ENCODE measurements at regions not wholly inside any gene's neighbourhood (a gene's known extent, or its start where the extent isn't known, plus 50 kb on each side); places are given as distances from the start of the nearest gene placed in this dataset.
A peak's percentile ranks its signal among the peaks of the same experiment; 100 is the strongest.

- ATAC-seq = peak; percentile 61
- no peak for TF ChIP-seq CTCF (IDR thresholded peaks at IDR 0.05)
Observed at GRCh38 chr2:176852667-176853066, 359.9 kb upstream of the HNRNPA3 start.

GRCh38 chr2:176854062-176854461, 358.5 kb upstream of the HNRNPA3 start:
- TF ChIP-seq CTCF (IDR thresholded peaks at IDR 0.05) = no peak
- DNase-seq = no peak
- no peak for ATAC-seq
- Histone ChIP-seq H3K4me1 (no peaks in the 10 kb centered on the region), H3K27ac (no peak overlapping the region), H3K4me3 (no peak overlapping the region), H3K9me3 (no peaks in the 10 kb centered on the region), H3K36me3 (no peaks in the 10 kb centered on the region), H3K27me3 (no peaks in the 10 kb centered on the region)
- intact Hi-C loops (cut with DNase I) = no loop called here

More at GRCh38 chr2:176852667-176853066, 359.9 kb upstream of the HNRNPA3 start:
- H3K9me3 ChIP-seq = no peaks in the 10 kb centered on the region
- intact Hi-C loops (cut with DNase I) = no loop called here
- H3K27ac ChIP-seq = no peak overlapping the region
- DNase-seq = no peak
- H3K4me3 ChIP-seq = no peak overlapping the region
- H3K4me1 ChIP-seq = no peaks in the 10 kb centered on the region
- no peaks in the 10 kb centered on the region for H3K27me3 ChIP-seq
- no peaks in the 10 kb centered on the region for H3K36me3 ChIP-seq

- no peaks in the 10 kb centered on the region for H3K36me3 ChIP-seq
- no peaks in the 10 kb centered on the region for H3K9me3 ChIP-seq
- H3K27me3 ChIP-seq = no peaks in the 10 kb centered on the region
- no peaks in the 10 kb centered on the region for H3K4me1 ChIP-seq
- no peak overlapping the region for H3K4me3 ChIP-seq
- no peak for ATAC-seq
- no peak overlapping the region for H3K27ac ChIP-seq
- no peak for DNase-seq
- intact Hi-C loops (cut with DNase I) = no loop called here
- TF ChIP-seq CTCF (IDR thresholded peaks at IDR 0.05) = no peak
Observed at GRCh38 chr2:176854878-176855277, 357.7 kb upstream of the HNRNPA3 start.

DNA sequence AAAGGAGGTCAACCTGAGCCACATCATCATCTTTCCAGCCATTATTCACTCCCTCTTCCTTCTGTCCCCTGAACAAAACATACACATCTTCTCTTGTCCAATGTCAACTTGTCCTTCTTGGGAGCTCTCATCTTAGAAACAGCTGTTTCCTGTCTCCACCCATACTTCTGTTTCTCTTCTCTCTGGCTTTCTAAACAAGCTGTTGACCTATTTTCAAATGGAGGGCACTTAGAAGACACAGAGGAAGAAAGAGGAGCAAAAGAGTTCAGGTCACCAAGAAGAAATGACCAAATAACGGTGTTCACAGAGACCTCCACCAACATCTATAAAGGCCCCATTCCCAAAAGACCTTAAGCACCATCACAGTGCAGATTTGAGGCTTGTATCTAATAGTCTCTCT, 355.9 kb upstream of the HNRNPA3 start:
- Histone ChIP-seq H3K4me3 (no peak overlapping the region), H3K27me3 (no peaks in the 10 kb centered on the region), H3K4me1 (no peaks in the 10 kb centered on the region), H3K9me3 (no peaks in the 10 kb centered on the region), H3K27ac (no peak overlapping the region), H3K36me3 (no peaks in the 10 kb centered on the region)
- no peak for DNase-seq
- intact Hi-C loops (cut with DNase I) = no loop called here
- no peak for ATAC-seq
- no peak for TF ChIP-seq CTCF (IDR thresholded peaks at IDR 0.05)

GRCh38 chr2:176865336-176865735, 347.3 kb upstream of the HNRNPA3 start:
- Histone ChIP-seq H3K27ac (no peak overlapping the region), H3K9me3 (no peaks in the 10 kb centered on the region), H3K36me3 (no peaks in the 10 kb centered on the region), H3K4me1 (no peaks in the 10 kb centered on the region), H3K4me3 (no peak overlapping the region), H3K27me3 (no peaks in the 10 kb centered on the region)
- DNase-seq (no peak), ATAC-seq (no peak)
- no peak for TF ChIP-seq CTCF (IDR thresholded peaks at IDR 0.05)
- intact Hi-C loops (cut with DNase I) = no loop called here

- no peaks in the 10 kb centered on the region for H3K4me1 ChIP-seq
- no peak for TF ChIP-seq CTCF (IDR thresholded peaks at IDR 0.05)
- no peak for DNase-seq
Observed at GRCh38 chr2:176872406-176872805, 340.2 kb upstream of the HNRNPA3 start.

More at GRCh38 chr2:176872406-176872805, 340.2 kb upstream of the HNRNPA3 start:
- no peaks in the 10 kb centered on the region for H3K36me3 ChIP-seq
- no peak for ATAC-seq
- H3K9me3 ChIP-seq = no peaks in the 10 kb centered on the region
- intact Hi-C loops (cut with DNase I) = no loop called here
- H3K4me3 ChIP-seq = no peak overlapping the region
- no peaks in the 10 kb centered on the region for H3K27me3 ChIP-seq
- no peak overlapping the region for H3K27ac ChIP-seq

Measured in upper lobe of right lung (tissue), 1 donor.